ENCODE measurements at regions not wholly inside any gene's neighbourhood (a gene's known extent, or its start where the extent isn't known, plus 50 kb on each side); places are given as distances from the start of the nearest gene placed in this dataset.
"Not testable (repeated sequence)": the region's sequence is repeated elsewhere in the genome, so short reads cannot be mapped to it uniquely, and the experiment has no call there.

- no peak for DNase-seq (ENCODE audit: low spot score)
Observed at GRCh38 chr1:177891809-177892208, 78.0 kb downstream of the SEC16B start.

- DNase-seq (ENCODE audit: low spot score): no peak
Observed at GRCh38 chr1:177890479-177890878, 79.4 kb downstream of the SEC16B start.

GRCh38 chr1:177884479-177885021, 85.3 kb downstream of the SEC16B start:
- no peak for DNase-seq (ENCODE audit: low spot score)

GRCh38 chr1:177883581-177883980, 86.3 kb downstream of the SEC16B start:
- DNase-seq (ENCODE audit: low spot score): no peak

- DNase-seq (ENCODE audit: low spot score): no peak
Observed at GRCh38 chr1:177880339-177880891, 89.4 kb downstream of the SEC16B start.

- DNase-seq (ENCODE audit: low spot score): no peak
Observed at GRCh38 chr1:177877086-177877485, 92.8 kb downstream of the SEC16B start.

- DNase-seq (ENCODE audit: low spot score): peak; percentile 43
Observed at GRCh38 chr1:177873238-177873637, 96.6 kb downstream of the SEC16B start.

- DNase-seq (ENCODE audit: low spot score): no peak
Observed at GRCh38 chr1:177872308-177872900, 97.5 kb downstream of the SEC16B start.

GRCh38 chr1:177871613-177872307, 98.1 kb downstream of the SEC16B start:
- DNase-seq (ENCODE audit: low spot score): no peak

GRCh38 chr1:177869586-177869985, 100.3 kb downstream of the SEC16B start:
- DNase-seq (ENCODE audit: low spot score): no peak

GRCh38 chr1:177869011-177869410, 100.8 kb downstream of the SEC16B start:
- DNase-seq (ENCODE audit: low spot score): not testable (repeated sequence)

- DNase-seq (ENCODE audit: low spot score): no peak
Observed at GRCh38 chr1:177865807-177866206, 104.1 kb downstream of the SEC16B start.

GRCh38 chr1:177864538-177865305, 105.1 kb downstream of the SEC16B start:
- no peak for DNase-seq (ENCODE audit: low spot score)

- DNase-seq (ENCODE audit: low spot score): no peak
Observed at GRCh38 chr1:177863796-177864195, 106.1 kb downstream of the SEC16B start.

GRCh38 chr1:177862916-177863315, 106.9 kb downstream of the SEC16B start:
- DNase-seq (ENCODE audit: low spot score): no peak

GRCh38 chr1:177859572-177859971, 110.3 kb downstream of the SEC16B start:
- DNase-seq (ENCODE audit: low spot score): peak; percentile 7

GRCh38 chr1:177858332-177858821, 111.5 kb downstream of the SEC16B start:
- no peak for DNase-seq (ENCODE audit: low spot score)

GRCh38 chr1:177857285-177857684, 112.6 kb downstream of the SEC16B start:
- DNase-seq (ENCODE audit: low spot score): no peak

- no peak for DNase-seq (ENCODE audit: low spot score)
Observed at GRCh38 chr1:177854951-177855350, 114.9 kb downstream of the SEC16B start.

- no peak for DNase-seq (ENCODE audit: low spot score)
Observed at GRCh38 chr1:177849579-177850290, 120.1 kb downstream of the SEC16B start.

GRCh38 chr1:177849130-177849529, 120.7 kb downstream of the SEC16B start:
- no peak for DNase-seq (ENCODE audit: low spot score)

- DNase-seq (ENCODE audit: low spot score): peak; percentile 30
Observed at GRCh38 chr1:177848577-177848976, 121.3 kb downstream of the SEC16B start.
